Left ventricle myocardium inferior (tissue), 1 donor: ENCODE measurements at regions not wholly inside any gene's neighbourhood (a gene's known extent, or its start where the extent isn't known, plus 50 kb on each side); places are given as distances from the start of the nearest gene placed in this dataset.

Source experiments
- DNase-seq: peaks from one replicate; pipeline ENCODE4 v3.0.0-alpha.2; 2020
- H3K27ac ChIP-seq: fragments of 200-600 bp; replicated peaks from 2 replicates; pipeline ENCODE4 v1.8.0; 2021
- H3K27me3 ChIP-seq: fragments of 200-600 bp; 2 replicates; pipeline ENCODE4 v1.8.0; 2021; ENCODE audit warnings: low read depth
- H3K36me3 ChIP-seq: fragments of 200-600 bp; 2 replicates; pipeline ENCODE4 v1.8.0; 2021
- H3K4me1 ChIP-seq: fragments of 200-600 bp; 2 replicates; pipeline ENCODE4 v1.8.0; 2021
- H3K4me3 ChIP-seq: fragments of 200-600 bp; 2 replicates; pipeline ENCODE4 v1.8.0; 2021; ENCODE audit warnings: mild to moderate bottlenecking, moderate library complexity
- H3K9me3 ChIP-seq: fragments of 200-600 bp; replicated peaks from 2 replicates; pipeline ENCODE4 v1.8.0; 2021
- intact Hi-C: fragments of 100-400 bp; cut with micrococcal nuclease; formaldehyde crosslinking; loops from one replicate; pipeline ENCODE4 v1.11.0; 2022
- TF ChIP-seq, protein P1 (sequence below): fragments of 200-600 bp; IDR thresholded peaks from 2 replicates; pipeline ENCODE4 v1.8.0; 2021; ENCODE audit warnings: antibody characterized with exemption, mild to moderate bottlenecking, borderline replicate concordance
- donor health status: DM: no; HTN: yes; CAD: no; lungs with severe emphysema.

DNA sequence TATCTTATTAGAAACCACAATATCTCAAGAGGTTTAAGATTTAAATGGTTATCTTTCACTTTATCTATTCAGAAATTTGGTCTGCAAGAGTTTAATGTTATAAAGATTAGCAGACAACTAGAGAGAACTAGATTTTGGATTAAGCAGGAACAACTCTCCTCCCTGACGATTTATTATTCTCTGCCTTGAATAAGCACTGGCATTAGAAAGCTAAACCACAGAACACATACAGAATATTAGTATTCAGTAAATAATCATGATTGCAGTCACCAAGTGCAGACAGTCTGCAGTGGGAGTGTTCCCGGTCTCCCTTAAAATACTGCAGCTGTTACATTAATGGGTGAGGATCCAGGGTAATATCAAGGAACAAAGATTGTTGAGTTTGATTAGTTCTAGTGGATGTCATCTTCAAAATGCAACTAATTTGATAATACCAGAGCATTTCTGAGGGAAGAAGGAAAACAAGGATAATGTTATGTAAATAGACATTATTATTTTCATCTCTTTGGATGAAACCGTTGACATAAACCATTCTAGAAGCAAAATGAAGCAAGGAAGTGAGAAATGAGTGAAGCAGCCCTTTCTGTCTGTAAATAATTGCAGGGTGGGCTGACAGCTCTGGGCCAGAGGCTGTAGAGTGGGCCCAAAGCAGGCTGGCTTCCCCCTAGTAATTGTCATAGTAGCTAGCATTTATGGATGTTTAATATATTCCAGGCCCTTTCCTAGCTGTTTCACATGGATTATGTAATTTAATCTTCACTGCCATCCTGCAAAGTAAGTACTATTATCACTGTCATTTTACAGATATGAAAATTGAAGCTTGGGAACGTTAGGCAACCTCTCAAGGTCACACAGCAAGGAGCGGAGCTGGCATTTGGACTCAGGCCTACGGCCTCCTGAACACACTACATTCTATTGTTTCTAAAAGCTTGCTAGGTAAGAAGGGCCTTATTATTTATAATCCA is 79.4 kb downstream of the DYRK2 start:
- intact Hi-C loops, result no loop called here
- no peaks in the 10 kb centered on the region for H3K36me3 ChIP-seq
- no peak for DNase-seq
- H3K9me3 ChIP-seq, result no peaks in the 10 kb centered on the region
- H3K27ac ChIP-seq, result peak overlapping the region; percentile 33
- peaks cover 11% of the 10 kb centered on the region for H3K4me1 ChIP-seq
- H3K4me3 ChIP-seq, result no peak overlapping the region
- H3K27me3 ChIP-seq, result no peaks in the 10 kb centered on the region
- TF ChIP-seq, protein P1, sequence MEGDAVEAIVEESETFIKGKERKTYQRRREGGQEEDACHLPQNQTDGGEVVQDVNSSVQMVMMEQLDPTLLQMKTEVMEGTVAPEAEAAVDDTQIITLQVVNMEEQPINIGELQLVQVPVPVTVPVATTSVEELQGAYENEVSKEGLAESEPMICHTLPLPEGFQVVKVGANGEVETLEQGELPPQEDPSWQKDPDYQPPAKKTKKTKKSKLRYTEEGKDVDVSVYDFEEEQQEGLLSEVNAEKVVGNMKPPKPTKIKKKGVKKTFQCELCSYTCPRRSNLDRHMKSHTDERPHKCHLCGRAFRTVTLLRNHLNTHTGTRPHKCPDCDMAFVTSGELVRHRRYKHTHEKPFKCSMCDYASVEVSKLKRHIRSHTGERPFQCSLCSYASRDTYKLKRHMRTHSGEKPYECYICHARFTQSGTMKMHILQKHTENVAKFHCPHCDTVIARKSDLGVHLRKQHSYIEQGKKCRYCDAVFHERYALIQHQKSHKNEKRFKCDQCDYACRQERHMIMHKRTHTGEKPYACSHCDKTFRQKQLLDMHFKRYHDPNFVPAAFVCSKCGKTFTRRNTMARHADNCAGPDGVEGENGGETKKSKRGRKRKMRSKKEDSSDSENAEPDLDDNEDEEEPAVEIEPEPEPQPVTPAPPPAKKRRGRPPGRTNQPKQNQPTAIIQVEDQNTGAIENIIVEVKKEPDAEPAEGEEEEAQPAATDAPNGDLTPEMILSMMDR, result no peak

DNA sequence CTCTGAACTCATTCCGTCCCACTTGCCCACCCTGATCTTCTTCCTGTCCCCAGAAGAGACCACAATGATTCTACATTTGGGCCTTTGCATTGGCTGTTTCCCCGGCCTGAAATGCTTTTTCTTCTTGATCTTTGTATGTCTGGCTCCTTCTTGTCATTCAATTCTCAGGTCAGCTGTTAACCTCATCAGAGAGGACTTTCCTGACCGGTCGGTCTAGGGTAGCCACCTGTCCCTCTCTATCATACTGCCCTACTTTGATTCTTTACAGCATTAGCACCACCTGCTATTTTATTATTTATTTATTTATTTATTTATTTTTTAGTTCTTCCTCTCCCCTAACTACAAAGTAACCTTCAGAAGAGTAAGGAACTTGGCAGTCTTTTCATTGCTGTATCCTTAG is 84.3 kb downstream of the DYRK2 start:
- Histone ChIP-seq H3K27ac (no peak overlapping the region), H3K4me3 (no peak overlapping the region), H3K36me3 (no peaks in the 10 kb centered on the region), H3K27me3 (no peaks in the 10 kb centered on the region), H3K4me1 (peaks cover 16% of the 10 kb centered on the region), H3K9me3 (no peaks in the 10 kb centered on the region)
- TF ChIP-seq, protein P1, result no peak
- intact Hi-C loops, result no loop called here
- DNase-seq, result no peak

DNA sequence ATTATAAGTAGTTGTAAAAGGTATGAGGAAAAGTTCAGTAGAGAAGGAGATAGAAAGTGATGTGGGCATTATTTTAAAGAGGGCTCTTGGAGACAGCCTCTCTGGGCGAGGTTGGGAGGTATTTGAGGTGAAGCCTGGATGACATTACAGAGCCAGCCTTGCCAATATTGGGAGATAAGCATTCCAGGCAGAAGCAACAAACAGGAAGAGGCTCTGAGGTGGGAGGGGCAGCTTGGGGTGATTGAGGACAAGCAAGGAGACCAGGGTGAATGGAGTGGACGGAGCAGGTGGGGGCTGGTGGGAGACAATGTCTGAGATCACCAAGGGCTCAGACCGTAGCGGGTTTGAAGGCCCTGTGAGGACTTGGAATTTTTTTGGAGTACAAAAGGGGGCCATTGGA is 87.3 kb downstream of the DYRK2 start:
- no peak overlapping the region for H3K27ac ChIP-seq
- no peak for DNase-seq
- peaks cover 8% of the 10 kb centered on the region for H3K4me1 ChIP-seq
- no peaks in the 10 kb centered on the region for H3K27me3 ChIP-seq
- no peaks in the 10 kb centered on the region for H3K36me3 ChIP-seq
- H3K9me3 ChIP-seq, result no peaks in the 10 kb centered on the region
- H3K4me3 ChIP-seq, result no peak overlapping the region
- TF ChIP-seq, protein P1, result no peak
- intact Hi-C loops, result no loop called here

DNA sequence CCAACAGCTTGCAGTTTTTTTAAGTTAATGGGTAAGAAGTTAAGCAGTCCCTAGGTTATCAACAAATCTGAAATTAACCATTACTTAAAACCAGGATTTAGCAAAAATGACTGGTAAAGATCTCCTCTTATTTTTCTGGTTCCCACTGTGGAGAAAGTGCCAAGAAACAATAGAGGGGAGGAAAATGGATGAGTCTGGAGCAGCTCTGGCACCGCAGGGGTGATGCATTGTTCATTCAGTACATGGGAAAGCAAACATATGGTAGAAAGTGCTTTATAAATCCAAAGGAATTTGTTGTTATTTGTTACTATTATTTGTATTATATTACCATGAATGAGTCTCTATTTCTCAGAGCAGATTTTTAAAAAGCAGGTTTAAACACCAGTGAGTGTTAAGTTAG is 92.2 kb downstream of the DYRK2 start:
- H3K36me3 ChIP-seq, result no peaks in the 10 kb centered on the region
- H3K9me3 ChIP-seq, result no peaks in the 10 kb centered on the region
- no peaks in the 10 kb centered on the region for H3K27me3 ChIP-seq
- DNase-seq, result no peak
- TF ChIP-seq, protein P1, result no peak
- no peak overlapping the region for H3K27ac ChIP-seq
- peaks cover 8% of the 10 kb centered on the region for H3K4me1 ChIP-seq
- intact Hi-C loops, result no loop called here
- no peak overlapping the region for H3K4me3 ChIP-seq

DNA sequence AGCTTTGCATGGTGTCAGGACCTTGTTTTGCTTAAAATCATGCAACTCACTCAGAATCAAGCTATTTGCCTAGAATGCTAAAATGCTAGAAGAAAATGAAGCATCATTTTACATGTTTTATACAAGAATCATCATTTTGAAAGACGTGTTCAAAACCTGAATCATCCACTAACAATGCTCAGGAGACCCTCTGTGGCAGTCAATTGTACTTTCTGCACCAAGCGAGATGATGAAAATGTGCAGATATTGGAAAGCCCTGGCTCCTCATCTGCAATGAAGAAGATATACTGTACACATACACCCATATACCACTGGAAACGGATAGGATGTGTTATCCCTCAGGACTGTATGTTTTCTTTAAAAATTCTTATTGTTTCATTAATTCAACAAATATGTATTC is 92.7 kb downstream of the DYRK2 start:
- Histone ChIP-seq H3K9me3 (no peaks in the 10 kb centered on the region), H3K36me3 (no peaks in the 10 kb centered on the region), H3K27ac (no peak overlapping the region), H3K27me3 (no peaks in the 10 kb centered on the region), H3K4me1 (peaks cover 3% of the 10 kb centered on the region), H3K4me3 (no peak overlapping the region)
- TF ChIP-seq, protein P1, result no peak
- intact Hi-C loops, result no loop called here
- DNase-seq, result no peak
